ENCODE measurements at regions not wholly inside any gene's neighbourhood (a gene's known extent, or its start where the extent isn't known, plus 50 kb on each side); places are given as distances from the start of the nearest gene placed in this dataset.

- TF ChIP-seq CTCF (IDR thresholded peaks at IDR 0.05) = no peak
- TF ChIP-seq EZH2 (IDR thresholded peaks at IDR 0.05) = no peak
- TF ChIP-seq EZH2phosphoT487 (IDR thresholded peaks at IDR 0.05) = no peak
Observed at GRCh38 chr18:22796113-22796512, 137.0 kb upstream of the RBBP8 start.
